HG02678 (cell line): ENCODE measurements at regions not wholly inside any gene's neighbourhood (a gene's known extent, or its start where the extent isn't known, plus 50 kb on each side); places are given as distances from the start of the nearest gene placed in this dataset.
"Not testable (repeated sequence)": the region's sequence is repeated elsewhere in the genome, so short reads cannot be mapped to it uniquely, and the experiment has no call there.

Experiments used
- ATAC-seq: cut with Tn5 transposase; IDR thresholded peaks from one replicate; pipeline ENCODE4 v1.9.1; 2021; ENCODE audit warnings: mild to moderate bottlenecking, moderate library complexity; ENCODE audit not compliant: unreplicated experiment

DNA sequence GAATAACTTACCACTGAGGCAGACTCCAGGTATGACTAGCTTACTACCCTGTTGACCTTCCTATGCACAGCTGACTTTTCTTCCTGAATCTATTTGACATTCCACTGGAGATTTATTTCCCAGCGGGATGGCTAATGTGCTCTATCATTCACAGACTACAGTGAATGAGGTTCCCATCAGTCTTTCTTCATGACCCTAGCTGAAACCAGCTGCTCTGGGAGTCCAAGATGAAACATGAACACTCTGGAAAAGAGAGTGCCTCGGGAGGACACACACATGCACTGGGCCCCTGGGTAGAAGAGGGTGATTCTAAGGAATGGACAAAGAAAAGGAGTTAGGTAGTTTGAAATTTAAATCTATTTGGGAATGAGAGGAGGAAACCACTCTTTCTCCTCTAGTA lies 82.6 kb upstream of the DST start:
- ATAC-seq = no peak

DNA sequence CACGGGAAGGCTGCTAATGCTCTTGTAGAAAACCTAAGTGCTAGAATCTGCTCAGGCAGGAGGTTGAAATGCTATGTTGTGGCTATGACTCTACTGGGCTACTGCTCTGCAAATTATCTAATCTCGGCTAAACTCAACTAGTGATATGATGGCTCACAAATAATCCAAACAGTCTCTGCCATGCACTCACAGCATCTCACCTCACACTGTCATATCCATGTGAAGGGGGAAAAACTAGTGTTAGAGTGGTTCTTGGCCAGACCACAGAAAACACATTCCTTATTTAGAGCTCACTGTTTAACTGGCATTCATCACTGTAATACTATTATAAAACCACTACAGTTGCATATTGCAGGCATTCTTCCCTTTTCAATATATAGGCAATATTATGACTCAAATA lies 81.8 kb upstream of the DST start:
- no peak for ATAC-seq

DNA sequence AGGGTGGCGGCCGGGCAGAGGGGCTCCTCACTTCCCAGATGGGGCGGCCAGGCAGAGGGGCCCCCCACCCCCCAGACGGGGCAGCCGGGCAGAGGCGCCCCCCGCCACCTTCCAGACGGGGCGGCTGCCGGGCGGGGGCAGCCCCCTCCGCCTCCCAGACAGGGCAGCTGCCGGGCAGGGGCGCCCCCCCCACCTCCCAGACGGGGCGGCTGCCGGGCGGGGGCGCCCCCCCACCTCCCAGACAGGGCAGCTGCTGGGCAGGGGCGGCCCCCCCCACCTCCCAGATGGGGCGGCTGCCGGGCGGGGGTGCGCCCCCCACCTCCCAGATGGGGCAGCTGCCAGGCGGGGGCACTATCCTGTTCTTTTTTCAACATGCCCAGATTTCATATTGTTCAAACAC lies 78.2 kb upstream of the DST start:
- no peak for ATAC-seq

DNA sequence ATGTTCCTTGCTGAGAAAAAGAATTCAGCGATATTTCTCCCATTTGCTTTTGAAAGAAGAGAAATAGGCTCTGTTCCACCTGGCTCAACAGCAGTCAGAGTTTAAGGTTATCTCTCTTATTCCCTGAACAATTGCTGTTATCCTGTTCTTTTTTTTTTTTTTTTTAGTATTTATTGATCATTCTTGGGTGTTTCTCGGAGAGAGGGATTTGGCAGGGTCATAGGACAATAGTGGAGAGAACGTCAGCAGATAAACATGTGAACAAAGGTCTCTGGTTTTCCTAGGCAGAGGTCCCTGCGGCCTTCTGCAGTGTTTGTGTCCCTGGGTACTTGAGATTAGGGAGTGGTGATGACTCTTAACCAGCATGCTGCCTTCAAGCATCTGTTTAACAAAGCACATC lies 77.5 kb upstream of the DST start:
- not testable (repeated sequence) for ATAC-seq

DNA sequence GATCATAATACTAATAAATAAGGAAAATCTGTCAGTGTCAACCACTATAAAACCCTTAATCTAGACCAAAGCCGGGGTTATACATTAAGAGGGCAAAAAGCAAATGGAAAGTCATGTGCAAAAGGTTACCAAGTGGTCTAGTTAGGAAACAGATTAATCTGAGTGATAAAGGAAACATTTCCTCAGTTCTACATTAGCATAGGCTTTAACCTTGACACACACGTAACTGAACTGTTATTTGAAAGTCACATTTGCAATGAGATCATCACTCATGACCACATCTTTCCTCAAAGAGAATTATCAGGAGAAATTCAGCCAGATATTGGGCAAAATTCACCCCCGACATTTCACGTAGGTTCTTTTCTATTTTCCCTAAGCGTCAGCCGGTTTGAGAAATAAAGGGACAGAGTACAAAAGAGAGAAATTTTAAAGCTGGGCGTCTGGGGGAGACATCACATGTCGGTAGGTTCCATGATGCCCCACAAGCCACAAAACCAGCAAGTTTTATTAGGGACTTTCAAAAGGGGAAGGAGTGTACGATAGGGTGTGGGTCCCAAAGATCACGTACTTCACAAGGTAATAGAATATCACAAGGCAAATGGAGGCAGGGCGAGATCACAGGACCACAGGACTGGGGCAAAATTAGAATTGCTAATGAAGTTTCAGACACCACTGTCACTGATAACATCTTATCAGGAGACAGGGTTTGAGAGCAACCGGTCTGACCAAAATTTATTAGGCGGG lies 76.8 kb upstream of the DST start:
- not testable (repeated sequence) for ATAC-seq

DNA sequence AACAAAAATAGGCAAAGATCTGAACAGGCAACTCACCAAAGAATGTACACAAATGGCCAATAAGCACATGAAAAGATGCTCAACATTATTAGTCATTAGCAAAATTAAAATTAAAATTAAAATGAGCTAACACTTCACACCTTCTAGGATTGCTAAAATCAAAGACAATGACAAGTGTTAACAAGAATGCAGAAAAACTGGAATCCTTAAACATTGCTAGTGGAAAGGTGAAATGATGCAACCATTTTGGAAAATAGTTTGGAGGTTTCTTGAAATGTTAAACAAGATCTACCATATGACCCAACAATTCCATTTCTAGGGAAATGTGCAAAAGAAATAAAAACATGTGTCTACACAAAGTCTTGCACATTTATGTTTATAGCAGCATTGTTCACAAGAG lies 75.5 kb upstream of the DST start:
- ATAC-seq = no peak

DNA sequence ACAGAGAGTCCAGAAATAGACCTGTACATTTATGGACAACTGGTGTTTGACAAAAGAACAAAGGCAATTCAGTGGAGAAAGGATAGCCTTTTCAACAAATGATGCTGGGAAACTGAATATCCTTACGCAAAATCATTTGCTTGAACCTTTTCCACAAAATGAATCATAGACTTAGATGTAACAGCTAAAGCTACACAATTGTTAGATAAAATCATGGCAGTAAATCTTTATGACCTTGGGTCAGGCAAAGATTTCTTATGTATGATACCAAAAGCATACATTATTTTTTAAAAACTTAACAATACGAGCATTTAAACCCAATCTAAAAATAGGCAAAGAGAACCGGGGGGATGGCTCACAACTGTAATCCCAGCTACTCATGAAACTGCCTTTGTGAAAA lies 73.5 kb upstream of the DST start:
- no peak for ATAC-seq

DNA sequence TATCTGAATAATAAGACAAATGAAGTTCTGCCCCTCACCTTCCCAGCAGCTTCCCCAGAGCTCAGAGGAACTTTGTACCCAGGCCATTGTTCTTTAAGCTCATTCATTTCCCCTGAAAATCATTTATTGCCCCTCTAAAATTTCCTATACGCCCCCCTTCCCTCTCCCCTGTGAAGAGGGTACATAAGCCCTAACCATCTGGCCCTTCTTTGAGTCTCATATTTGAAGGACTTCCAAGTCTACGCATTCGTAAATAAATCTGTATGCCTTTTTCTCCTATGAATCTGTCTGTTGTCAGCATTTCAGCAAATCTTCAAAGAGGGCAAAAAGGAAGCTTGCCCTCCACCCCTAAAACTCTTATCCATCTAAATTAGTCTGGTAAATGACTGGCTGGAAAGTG lies 73.1 kb upstream of the DST start:
- no peak for ATAC-seq

DNA sequence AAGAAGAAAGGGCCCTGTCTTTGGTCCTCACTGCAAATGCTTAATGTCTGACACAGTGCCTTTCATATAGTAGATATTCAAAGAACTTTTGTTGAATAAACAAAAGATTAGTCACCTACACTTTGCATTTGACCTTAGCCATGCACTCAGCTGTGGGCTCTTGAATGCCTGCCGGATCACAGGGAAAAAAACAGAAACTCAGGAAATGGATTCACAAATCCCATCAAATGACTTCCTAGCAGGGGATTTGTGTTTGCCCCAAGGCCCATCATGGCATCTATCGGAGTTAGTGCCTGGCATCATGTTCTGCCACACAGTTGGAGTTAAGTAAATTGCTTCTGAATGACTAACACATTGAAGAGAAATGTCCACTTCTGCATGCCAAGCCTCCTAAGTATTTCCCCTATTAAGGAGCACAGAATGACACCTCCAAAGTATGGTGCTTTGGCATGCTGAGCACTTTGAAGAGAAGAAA lies 72.3 kb upstream of the DST start:
- no peak for ATAC-seq

DNA sequence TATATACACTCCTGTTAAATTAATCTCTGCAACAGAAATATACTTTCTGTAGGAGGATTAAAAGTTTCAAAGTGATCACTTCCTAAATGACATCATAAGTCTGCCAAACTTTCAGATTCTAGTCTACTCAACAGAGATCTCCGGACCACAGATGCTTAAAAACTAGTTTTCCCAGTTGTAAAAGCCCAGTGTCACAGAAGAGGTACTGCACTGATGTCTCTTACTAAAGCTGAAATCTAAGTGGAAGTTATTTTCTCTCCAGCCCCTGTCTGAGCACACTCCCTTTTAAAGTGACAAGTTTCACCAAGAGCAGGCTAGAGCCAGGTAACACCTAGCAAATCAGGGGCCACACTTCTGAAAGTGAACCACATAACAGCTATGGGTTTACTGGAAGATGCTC lies 71.6 kb upstream of the DST start:
- ATAC-seq = no peak

DNA sequence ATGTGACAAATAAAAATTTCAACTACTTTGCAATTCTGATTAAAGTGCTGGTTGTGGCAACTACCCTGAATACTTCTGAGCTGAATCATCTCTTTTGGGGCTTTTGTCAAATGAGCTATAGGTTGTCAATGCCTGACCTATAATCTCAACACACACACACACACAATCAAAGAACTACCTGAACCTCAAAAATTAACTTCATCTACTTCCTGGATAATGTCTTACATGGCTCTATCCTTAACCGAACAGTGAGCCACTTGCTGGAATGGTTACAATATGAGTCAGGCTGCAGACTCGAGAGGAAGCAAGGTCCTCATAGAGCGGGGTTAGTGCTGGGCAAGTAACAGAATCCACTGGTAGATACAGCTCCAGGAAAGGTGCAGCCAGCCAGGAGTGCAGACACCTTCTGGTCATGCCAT lies 70.6 kb upstream of the DST start:
- ATAC-seq = no peak

DNA sequence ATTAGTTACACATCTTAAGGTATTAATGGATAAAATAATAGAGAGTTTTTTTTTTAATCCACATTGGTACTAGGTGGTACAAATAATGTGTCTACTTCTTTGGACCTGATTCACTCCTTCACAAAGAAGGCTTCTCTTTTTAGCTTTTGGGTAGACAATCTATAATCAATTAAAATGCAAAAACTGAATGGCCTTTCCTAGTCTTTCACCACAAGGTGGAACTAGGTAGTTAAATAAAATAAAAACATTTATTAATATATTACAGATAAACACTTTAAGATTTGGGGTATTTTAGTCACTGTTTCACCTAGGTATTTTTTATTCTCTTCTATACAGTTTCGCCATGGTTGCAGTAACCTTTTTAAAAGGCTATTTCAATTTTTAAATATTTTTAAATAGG lies 68.3 kb upstream of the DST start:
- ATAC-seq = no peak

DNA sequence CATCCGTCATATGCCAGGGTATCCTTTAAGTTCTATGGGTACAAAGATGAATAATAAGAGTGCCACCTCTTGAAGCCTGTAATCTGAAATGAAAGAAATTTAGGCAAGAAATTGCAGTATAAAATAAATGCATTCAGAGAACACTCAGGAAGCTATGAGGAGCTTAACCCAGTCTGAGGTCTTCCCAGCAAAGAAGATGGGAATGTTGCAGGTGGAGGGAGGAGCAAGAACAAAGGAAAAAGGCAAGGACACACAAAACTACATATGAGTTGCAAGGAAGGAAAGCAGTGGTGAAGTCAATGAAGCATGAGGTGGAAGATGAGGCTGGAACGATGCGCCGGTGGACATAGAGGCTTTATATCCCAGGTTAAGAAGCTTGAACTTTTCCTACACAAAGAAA lies 67.0 kb upstream of the DST start:
- no peak for ATAC-seq

DNA sequence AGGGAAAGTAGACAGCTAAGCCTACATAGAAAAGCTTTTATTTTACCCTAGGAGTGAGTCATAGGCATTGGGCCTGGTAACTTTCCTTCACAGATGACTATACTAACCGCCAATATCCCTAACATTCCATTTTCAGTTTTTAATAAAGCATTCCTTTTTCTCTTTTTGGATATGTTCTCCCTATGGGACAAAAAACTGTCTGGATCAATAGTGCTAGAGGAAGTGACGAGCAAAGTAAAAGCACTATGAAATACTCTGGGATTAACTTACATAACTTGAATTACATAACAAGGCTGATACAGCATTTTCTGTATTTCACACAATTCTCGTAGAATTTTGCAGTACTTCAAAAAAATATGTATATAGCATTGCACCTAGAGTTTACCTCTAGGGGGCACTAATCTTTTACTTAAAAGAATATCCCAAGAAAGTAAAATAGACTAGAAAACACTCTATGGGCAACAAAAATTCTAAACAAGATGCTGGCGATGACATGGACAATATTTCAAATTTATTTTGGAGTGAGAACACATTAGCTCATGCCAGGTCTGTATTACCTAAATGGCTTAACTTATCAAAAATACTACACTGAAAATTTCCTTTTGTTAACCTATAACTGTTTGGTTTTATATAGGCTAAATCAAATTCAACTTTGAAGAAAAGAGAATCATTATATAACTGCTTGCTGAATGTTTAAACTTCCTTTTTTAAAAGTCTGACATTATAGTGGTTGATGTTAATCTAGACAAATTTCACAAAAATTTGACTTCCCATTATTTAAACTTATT lies 66.3 kb upstream of the DST start:
- no peak for ATAC-seq

DNA sequence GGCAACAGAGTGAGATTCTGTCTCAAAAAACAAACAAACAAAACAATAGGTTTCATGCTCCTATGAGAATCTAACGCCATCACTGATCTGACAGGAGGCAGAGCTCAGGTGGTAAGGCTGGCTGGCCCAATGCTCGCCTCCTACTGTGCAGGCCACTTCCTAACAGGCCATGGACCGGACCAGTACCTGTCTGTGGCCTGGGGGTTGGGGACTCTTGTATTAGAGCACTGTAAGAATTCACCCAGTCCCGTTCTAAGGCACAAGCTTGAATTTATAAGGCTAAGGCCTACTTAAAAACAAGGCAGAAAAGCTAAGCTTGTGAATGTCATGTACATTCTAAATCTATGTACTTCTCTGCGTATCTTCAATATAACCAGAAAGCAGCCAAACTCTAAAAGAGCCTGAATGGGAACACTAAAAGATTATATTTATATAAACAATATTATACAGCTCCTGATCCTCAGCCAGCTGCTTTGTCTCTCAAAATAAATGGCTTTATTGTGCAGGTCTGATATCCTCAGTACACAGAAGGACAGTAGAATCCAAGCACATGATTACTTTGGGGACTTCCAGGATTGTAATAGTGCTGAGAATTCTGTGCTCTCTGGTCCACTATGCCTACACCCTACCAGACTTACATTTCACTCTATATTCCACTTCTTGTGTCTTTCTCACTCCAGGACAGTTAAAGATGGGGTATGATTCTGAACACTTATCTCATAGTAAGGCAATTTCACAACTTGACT lies 64.5 kb upstream of the DST start:
- no peak for ATAC-seq

DNA sequence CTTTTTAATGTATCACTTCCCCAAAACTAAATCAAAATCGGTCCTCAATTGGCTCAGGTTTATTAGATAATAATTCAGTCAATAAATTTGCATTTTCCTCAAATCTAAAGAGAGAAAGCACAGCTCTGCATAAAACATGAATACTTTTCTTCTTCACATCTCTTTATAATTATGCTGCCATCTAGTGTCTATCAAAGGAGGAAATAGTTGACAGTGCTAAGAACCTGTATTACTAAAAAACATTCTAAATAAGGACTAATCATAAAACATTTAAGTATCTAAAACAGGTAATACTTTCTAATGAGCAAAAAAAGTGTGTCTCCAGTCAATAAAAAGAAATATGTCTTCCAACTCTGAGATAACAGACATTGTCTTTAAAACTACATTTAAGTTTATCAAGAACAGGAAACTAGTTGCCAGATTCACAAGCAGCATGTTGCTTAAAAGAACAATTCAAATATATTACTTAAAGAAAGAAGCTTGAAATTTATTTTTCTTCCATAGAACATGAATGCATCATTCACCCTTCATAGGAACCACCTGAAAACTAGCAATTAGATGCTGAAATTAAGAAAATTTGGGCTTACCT lies 56.5 kb upstream of the DST start:
- no peak for ATAC-seq

DNA sequence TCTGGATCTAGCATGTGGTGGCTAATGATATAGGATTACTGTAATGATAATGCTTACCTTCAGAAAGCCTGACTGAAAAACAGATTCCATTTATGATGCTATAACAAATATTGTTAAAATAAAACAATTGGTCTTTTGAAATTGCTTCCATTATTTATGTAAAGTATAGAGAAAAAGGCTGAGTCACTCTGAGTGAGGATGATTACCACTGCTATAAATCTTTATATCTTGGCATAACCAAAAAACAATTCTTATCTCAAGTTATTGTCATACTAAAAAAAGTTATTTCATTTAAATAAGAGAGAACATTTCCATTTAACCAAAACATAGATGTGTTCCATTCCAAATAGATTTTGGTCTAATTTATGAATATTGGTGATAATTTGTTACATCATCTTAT lies 53.0 kb upstream of the DST start:
- ATAC-seq = no peak

DNA sequence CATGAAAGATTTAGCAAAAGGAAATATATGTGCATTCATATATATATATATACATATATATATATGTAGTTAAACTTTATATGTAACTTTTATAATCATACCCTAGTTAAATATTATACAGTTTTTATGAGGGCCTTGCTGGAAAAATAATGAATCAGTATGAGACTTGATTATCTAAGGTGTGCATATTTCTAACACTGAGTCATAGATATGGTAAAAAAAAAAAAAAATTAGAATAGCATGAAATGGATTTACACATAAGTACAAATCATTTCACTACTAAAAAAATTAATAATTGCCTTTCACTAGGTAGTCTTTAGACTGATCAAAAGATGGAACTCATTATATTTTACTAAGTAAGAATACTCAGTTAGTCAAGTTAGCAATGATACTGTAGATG lies 51.3 kb upstream of the DST start:
- no peak for ATAC-seq

DNA sequence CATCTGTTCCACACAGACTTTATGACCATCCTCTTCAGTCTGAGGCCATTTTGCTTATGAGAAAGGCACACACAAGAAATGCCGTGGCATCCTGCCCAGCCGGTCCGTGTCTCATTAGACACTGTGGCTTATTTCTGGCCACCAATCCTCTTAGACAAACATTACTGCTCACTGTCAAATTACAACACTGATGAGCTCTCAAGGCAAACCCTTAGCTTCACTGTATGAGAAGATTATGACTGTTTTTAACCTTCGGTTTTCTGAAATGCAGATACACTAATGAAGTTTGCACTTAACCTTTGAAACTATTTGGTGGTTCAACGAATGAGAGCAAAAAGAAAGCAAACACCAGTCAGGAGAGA lies 50.5 kb upstream of the DST start:
- ATAC-seq = no peak

DNA sequence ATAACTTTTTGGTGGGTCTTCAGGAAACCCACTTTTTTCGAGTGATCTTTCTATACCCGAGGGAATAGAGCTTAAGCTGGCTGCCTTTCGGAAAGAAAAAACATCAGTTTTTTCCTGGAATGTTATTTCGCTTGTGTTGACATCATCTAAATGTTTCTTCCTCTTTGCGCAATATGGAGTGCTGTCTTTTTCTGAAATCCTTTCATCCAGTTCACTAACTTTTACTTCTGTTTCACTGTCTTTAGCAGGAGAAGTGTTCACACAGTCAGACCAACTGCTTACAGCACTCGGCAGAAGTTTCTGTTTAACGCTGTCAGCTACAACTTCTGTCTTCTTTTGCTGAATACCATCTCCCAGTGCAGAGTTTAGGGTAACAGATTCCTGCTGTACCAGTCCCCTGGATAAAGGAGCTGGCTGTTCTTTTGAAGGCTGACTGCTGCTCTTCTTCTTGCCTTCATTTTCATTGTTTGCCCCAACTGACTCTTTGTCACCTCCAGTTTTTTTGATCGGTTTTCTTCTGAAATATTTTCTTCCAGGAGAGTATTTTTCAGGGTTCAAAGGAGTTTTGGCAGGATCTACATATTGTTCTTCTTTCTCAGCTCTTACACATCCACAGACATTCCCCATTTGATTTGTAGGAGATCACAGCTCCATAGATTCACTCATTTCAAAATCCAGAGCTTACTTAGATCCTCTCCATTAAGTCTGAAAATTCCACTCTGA lies 50.0 kb upstream of the DST start:
- ATAC-seq = no peak
